GM18861 (cell line): ENCODE measurements at regions not wholly inside any gene's neighbourhood (a gene's known extent, or its start where the extent isn't known, plus 50 kb on each side); places are given as distances from the start of the nearest gene placed in this dataset.
"Not testable (repeated sequence)": the region's sequence is repeated elsewhere in the genome, so short reads cannot be mapped to it uniquely, and the experiment has no call there.

Source experiments
- ATAC-seq: cut with Tn5 transposase; IDR thresholded peaks from one replicate; pipeline ENCODE4 v1.9.1; 2021; ENCODE audit not compliant: unreplicated experiment

- peak; percentile 38 for ATAC-seq
These were observed 84.8 kb upstream of the HNF1B start for GRCh38 chr17:37829592-37830123.

GRCh38 chr17:37828651-37829124 lies 83.8 kb upstream of the HNF1B start:
- no peak for ATAC-seq

- ATAC-seq = no peak
These were observed 83.2 kb upstream of the HNF1B start for GRCh38 chr17:37827905-37828650.

- no peak for ATAC-seq
These were observed 81.9 kb upstream of the HNF1B start for GRCh38 chr17:37826497-37827430.

GRCh38 chr17:37825851-37826250 lies 81.0 kb upstream of the HNF1B start:
- no peak for ATAC-seq

GRCh38 chr17:37824534-37825485 lies 80.0 kb upstream of the HNF1B start:
- ATAC-seq = peak; percentile 57

- no peak for ATAC-seq
These were observed 79.1 kb upstream of the HNF1B start for GRCh38 chr17:37823996-37824395.

- ATAC-seq = no peak
These were observed 76.3 kb upstream of the HNF1B start for GRCh38 chr17:37820995-37821713.

GRCh38 chr17:37820313-37820994 lies 75.6 kb upstream of the HNF1B start:
- peak; percentile 31 for ATAC-seq

GRCh38 chr17:37818689-37819088 lies 73.8 kb upstream of the HNF1B start:
- ATAC-seq = no peak

GRCh38 chr17:37816950-37817349 lies 72.1 kb upstream of the HNF1B start:
- ATAC-seq = no peak

GRCh38 chr17:37815536-37815935 lies 70.7 kb upstream of the HNF1B start:
- ATAC-seq = no peak

GRCh38 chr17:37813751-37814150 lies 68.9 kb upstream of the HNF1B start:
- ATAC-seq = no peak

- ATAC-seq = not testable (repeated sequence)
These were observed 64.0 kb upstream of the HNF1B start for GRCh38 chr17:37808846-37809245.

GRCh38 chr17:37802712-37803416 lies 58.0 kb upstream of the HNF1B start:
- ATAC-seq = no peak

GRCh38 chr17:37802061-37802595 lies 57.3 kb upstream of the HNF1B start:
- no peak for ATAC-seq

- ATAC-seq = no peak
These were observed 56.3 kb upstream of the HNF1B start for GRCh38 chr17:37801171-37801570.

- no peak for ATAC-seq
These were observed 52.3 kb upstream of the HNF1B start for GRCh38 chr17:37797206-37797605.
